ENCODE measurements at regions not wholly inside any gene's neighbourhood (a gene's known extent, or its start where the extent isn't known, plus 50 kb on each side); places are given as distances from the start of the nearest gene placed in this dataset.

- TF ChIP-seq CTCF (IDR thresholded peaks at IDR 0.05) = no peak
- no peak for ATAC-seq (ENCODE audit: low FRiP score)
- DNase-seq (ENCODE audit: low spot score) = no peak
These were observed 237.6 kb downstream of the BCAT1 start for GRCh38 chr12:24711056-24712008.

GRCh38 chr12:24709216-24709615, 239.7 kb downstream of the BCAT1 start:
- TF ChIP-seq CTCF (IDR thresholded peaks at IDR 0.05) = no peak
- ATAC-seq (ENCODE audit: low FRiP score) (peak; percentile 72), DNase-seq (ENCODE audit: low spot score) (no peak)

- DNase-seq (ENCODE audit: low spot score) (no peak), ATAC-seq (ENCODE audit: low FRiP score) (no peak)
These were observed 240.2 kb downstream of the BCAT1 start for GRCh38 chr12:24708718-24709117.

GRCh38 chr12:24708043-24708442, 240.9 kb downstream of the BCAT1 start:
- ATAC-seq (ENCODE audit: low FRiP score) = no peak
- TF ChIP-seq CTCF (IDR thresholded peaks at IDR 0.05) = no peak
- DNase-seq (ENCODE audit: low spot score) = no peak

More at GRCh38 chr12:24708718-24709117, 240.2 kb downstream of the BCAT1 start:
- TF ChIP-seq CTCF (IDR thresholded peaks at IDR 0.05) = no peak

GRCh38 chr12:24707334-24707733, 241.6 kb downstream of the BCAT1 start:
- no peak for TF ChIP-seq CTCF (IDR thresholded peaks at IDR 0.05)
- DNase-seq (ENCODE audit: low spot score) (no peak), ATAC-seq (ENCODE audit: low FRiP score) (peak; percentile 53)

- DNase-seq (ENCODE audit: low spot score) (no peak), ATAC-seq (ENCODE audit: low FRiP score) (peak; percentile 61)
- no peak for TF ChIP-seq CTCF (IDR thresholded peaks at IDR 0.05)
These were observed 243.1 kb downstream of the BCAT1 start for GRCh38 chr12:24705741-24706358.

Data from omental fat pad (tissue), 3 donors.